Smooth muscle cell (in vitro differentiated cells): ENCODE measurements at regions not wholly inside any gene's neighbourhood (a gene's known extent, or its start where the extent isn't known, plus 50 kb on each side); places are given as distances from the start of the nearest gene placed in this dataset.

Experiments
- DNase-seq: peaks from one replicate; lab custom pipeline; 2025; ENCODE audit not compliant: unreplicated experiment; lab: John Stamatoyannopoulos, UW
- H2AFZ ChIP-seq: fragments of 200-600 bp; sonication (generic); 2 replicates; pipeline ENCODE4 v1.6.0; 2016; ENCODE audit warnings: antibody characterized with exemption, low read depth, mild to moderate bottlenecking
- H3F3A ChIP-seq: fragments of 200-600 bp; sonication (generic); 2 replicates; pipeline ENCODE4 v1.6.0; 2017; ENCODE audit warnings: antibody characterized with exemption, low read depth
- H3K27ac ChIP-seq: fragments of 200-600 bp; sonication (generic); 2 replicates; pipeline ENCODE4 v1.5.1; 2016; ENCODE audit warnings: low read depth, mild to moderate bottlenecking
- H3K27me3 ChIP-seq: fragments of 200-600 bp; sonication (generic); 2 replicates; pipeline ENCODE4 v1.6.1; 2016; ENCODE audit warnings: low read depth, mild to moderate bottlenecking
- H3K36me3 ChIP-seq: fragments of 200-600 bp; sonication (generic); 2 replicates; pipeline ENCODE4 v1.5.1; 2016; ENCODE audit warnings: low read depth
- H3K4me1 ChIP-seq: fragments of 200-600 bp; sonication (generic); 2 replicates; pipeline ENCODE4 v1.5.1; 2016; ENCODE audit warnings: low read depth
- H3K4me2 ChIP-seq: fragments of 200-600 bp; sonication (generic); 2 replicates; pipeline ENCODE4 v1.6.0; 2016; ENCODE audit warnings: mild to moderate bottlenecking
- H3K4me3 ChIP-seq: fragments of 200-600 bp; sonication (generic); 2 replicates; pipeline ENCODE4 v1.5.1; 2016; ENCODE audit warnings: mild to moderate bottlenecking
- H3K79me2 ChIP-seq: fragments of 200-600 bp; sonication (generic); 2 replicates; pipeline ENCODE4 v1.6.0; 2016; ENCODE audit warnings: low read depth, mild to moderate bottlenecking
- H3K9ac ChIP-seq: fragments of 200-600 bp; sonication (generic); 2 replicates; pipeline ENCODE4 v1.6.0; 2016; ENCODE audit warnings: low read depth
- H3K9me3 ChIP-seq: fragments of 200-600 bp; sonication (generic); replicated peaks from 2 replicates; pipeline ENCODE4 v1.5.1; 2016; ENCODE audit warnings: low read depth
- H4K20me1 ChIP-seq: fragments of 200-600 bp; sonication (generic); 2 replicates; pipeline ENCODE4 v1.6.0; 2016; ENCODE audit warnings: low read depth
- CTCF ChIP-seq: fragments of 200-600 bp; sonication (generic); IDR thresholded peaks from 2 replicates; pipeline ENCODE4 v1.5.1; 2017; ENCODE audit warnings: borderline replicate concordance, mild to moderate bottlenecking, antibody characterized with exemption; ENCODE audit not compliant: insufficient read depth, poor library complexity, severe bottlenecking
- WGBS: methylation state at CpG from one replicate; pipeline ENCODE4 v1.1.7; 2016; ENCODE audit warnings: low lambda C conversion rate; 5-methylcytosine and 5-hydroxymethylcytosine counted together

- 49% methylated on average over 5 of the region's 5 CpGs for WGBS
- no peak for DNase-seq
- no peaks in the 10 kb centered on the region for H3K27me3 ChIP-seq
- no peaks in the 10 kb centered on the region for H4K20me1 ChIP-seq
- H3K4me1 ChIP-seq = no peaks in the 10 kb centered on the region
- no peak overlapping the region for H3K4me3 ChIP-seq
- H3K4me2 ChIP-seq = no peak overlapping the region
- no peaks in the 10 kb centered on the region for H3K9me3 ChIP-seq
- TF ChIP-seq CTCF = no peak
- H2AFZ ChIP-seq = no peak overlapping the region
- no peaks in the 10 kb centered on the region for H3K79me2 ChIP-seq
- H3F3A ChIP-seq = no peaks in the 10 kb centered on the region
- H3K27ac ChIP-seq = no peak overlapping the region
- no peak overlapping the region for H3K9ac ChIP-seq
- H3K36me3 ChIP-seq = no peaks in the 10 kb centered on the region
These were observed 113.7 kb upstream of the DHX40 start for GRCh38 chr17:59451706-59452105.

- no peak overlapping the region for H3K4me2 ChIP-seq
- 94% methylated on average over 3 of the region's 3 CpGs for WGBS
- no peak for TF ChIP-seq CTCF
These were observed 110.7 kb upstream of the DHX40 start for GRCh38 chr17:59454633-59455105.

GRCh38 chr17:59456428-59456827 is 109.0 kb upstream of the DHX40 start:
- WGBS = 94% methylated on average over 7 of the region's 7 CpGs
- Histone ChIP-seq H3K9me3 (no peaks in the 10 kb centered on the region), H3K4me2 (no peak overlapping the region), H3K27me3 (no peaks in the 10 kb centered on the region), H3K9ac (no peak overlapping the region), H3K27ac (no peak overlapping the region), H3K4me1 (no peaks in the 10 kb centered on the region), H3K79me2 (no peaks in the 10 kb centered on the region), H4K20me1 (no peaks in the 10 kb centered on the region), H3K36me3 (no peaks in the 10 kb centered on the region), H3F3A (no peaks in the 10 kb centered on the region), H3K4me3 (no peak overlapping the region), H2AFZ (no peak overlapping the region)
- no peak for DNase-seq
- no peak for TF ChIP-seq CTCF

More at GRCh38 chr17:59454633-59455105, 110.7 kb upstream of the DHX40 start:
- Histone ChIP-seq H3K9me3 (no peaks in the 10 kb centered on the region), H3K27ac (no peak overlapping the region), H3K4me1 (no peaks in the 10 kb centered on the region), H3K79me2 (no peaks in the 10 kb centered on the region), H2AFZ (no peak overlapping the region), H3K36me3 (no peaks in the 10 kb centered on the region), H4K20me1 (no peaks in the 10 kb centered on the region), H3F3A (no peaks in the 10 kb centered on the region), H3K4me3 (no peak overlapping the region), H3K9ac (no peak overlapping the region), H3K27me3 (no peaks in the 10 kb centered on the region)
- no peak for DNase-seq

- Histone ChIP-seq H3K79me2 (no peaks in the 10 kb centered on the region), H4K20me1 (no peaks in the 10 kb centered on the region), H3K4me1 (no peaks in the 10 kb centered on the region), H3K4me3 (no peak overlapping the region), H2AFZ (no peak overlapping the region), H3K9me3 (no peaks in the 10 kb centered on the region), H3K27me3 (no peaks in the 10 kb centered on the region), H3K4me2 (no peak overlapping the region), H3F3A (no peaks in the 10 kb centered on the region), H3K27ac (no peak overlapping the region), H3K9ac (no peak overlapping the region), H3K36me3 (no peaks in the 10 kb centered on the region)
- no peak for TF ChIP-seq CTCF
- DNase-seq = no peak
- 92% methylated on average over 5 of the region's 5 CpGs for WGBS
These were observed 108.3 kb upstream of the DHX40 start for GRCh38 chr17:59456923-59457615.
